SW 1271 (cell line): ENCODE measurements at regions not wholly inside any gene's neighbourhood (a gene's known extent, or its start where the extent isn't known, plus 50 kb on each side); places are given as distances from the start of the nearest gene placed in this dataset.
"Not testable (repeated sequence)": the region's sequence is repeated elsewhere in the genome, so short reads cannot be mapped to it uniquely, and the experiment has no call there.

Experiments used
- DNase-seq, 2 experiments: peaks; one replicate each; lab custom pipeline; 2025; lab: John Stamatoyannopoulos, UW

DNA sequence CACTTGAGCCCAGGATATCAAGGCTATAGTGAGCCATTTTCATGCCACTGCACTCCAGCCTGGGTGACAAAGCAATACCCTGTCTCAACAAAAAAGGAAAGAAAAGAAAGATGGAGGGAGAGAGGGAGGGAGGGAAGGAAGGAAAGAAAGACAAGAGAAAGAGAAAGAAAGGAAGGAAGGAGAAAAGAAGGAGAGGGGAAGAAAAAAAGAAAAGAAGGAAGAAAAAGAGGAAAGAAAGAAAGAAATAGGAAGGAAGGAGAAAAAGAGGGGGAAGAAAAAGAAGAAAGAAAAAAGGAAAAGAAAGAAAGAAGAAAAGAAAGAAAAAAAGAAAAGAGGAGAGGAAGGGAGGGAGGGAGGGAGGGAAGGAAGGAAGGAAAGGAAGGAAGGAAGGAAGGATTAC is 321.5 kb upstream of the CNTNAP2 start:
- DNase-seq, result no peak

- no peak for DNase-seq
These were observed 331.5 kb upstream of the CNTNAP2 start for GRCh38 chr7:145784809-145785780.

DNA sequence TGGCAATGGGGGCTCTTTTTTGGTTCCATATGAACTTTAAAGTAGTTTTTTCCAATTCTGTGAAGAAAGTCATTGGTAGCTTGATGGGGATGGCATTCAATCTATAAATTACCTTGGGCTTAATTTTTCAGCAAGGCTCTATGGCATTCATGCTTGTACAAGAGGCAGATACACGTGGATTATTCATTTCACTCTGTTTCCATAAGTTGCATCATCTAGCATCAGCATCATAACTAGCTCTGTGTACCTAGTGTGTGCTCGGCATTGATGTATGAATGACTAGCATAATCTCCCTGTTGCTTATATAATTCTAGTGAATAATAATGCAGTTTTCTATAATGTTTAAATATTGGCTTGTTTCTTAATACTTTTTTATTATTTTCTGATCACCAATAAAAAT is 335.2 kb upstream of the CNTNAP2 start:
- DNase-seq, result not testable (repeated sequence)

DNA sequence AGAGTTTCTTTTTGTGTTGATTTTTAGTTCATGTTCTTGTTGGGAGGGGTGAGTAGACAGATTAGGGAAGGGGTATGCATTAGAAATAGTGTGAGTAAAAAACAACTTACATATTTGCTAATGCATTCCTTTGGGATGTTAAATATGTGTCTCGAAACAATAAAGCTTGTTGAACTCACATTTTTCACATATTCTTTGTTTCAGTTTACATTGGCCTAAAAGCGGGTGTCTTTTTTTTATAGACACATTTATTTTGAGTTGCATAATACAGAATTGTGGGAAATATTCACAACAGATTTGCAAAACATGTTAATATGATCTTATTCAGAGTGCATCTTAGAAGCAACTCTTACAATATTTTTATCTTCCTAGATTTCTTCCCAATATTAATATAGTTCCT is 337.5 kb upstream of the CNTNAP2 start:
- no peak for DNase-seq

DNA sequence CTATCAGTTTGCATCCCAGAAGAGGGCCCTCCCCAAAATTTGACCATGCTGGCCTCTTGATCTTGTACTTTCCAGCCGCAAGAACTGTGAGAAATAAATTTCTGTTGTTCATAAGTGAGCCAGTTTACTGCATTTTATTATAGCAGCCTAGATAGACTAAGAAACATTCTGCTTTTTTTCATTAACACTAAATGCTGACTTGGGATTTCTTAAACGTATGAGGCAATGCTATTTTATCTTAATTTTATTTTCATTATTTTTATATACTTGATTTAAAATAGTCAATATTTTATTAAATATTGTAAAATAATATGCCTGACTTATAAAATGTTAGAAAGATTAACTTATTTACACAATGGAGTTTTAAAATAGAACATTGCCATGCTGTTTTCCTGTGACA is 341.8 kb upstream of the CNTNAP2 start:
- DNase-seq, result no peak

GRCh38 chr7:145753004-145753403 is 363.6 kb upstream of the CNTNAP2 start:
- no peak for DNase-seq

DNA sequence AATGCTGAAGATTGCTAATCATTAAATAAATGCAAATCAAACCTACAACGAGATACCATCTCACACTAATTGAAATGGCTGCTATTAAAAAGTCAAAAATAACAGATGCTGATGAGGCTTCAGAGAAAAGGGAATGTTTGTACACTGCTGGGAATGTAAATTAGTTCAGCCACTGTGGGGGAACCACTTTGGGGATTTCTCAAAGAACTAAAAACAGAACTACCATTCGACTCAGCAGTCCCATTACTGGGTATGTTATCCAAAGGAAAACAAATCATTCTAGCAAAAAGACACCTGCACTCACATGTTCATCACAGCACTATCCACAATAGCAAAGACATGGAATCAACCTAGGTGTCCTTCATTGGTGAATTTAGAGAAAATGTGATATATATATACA is 379.0 kb upstream of the CNTNAP2 start:
- DNase-seq, result no peak

GRCh38 chr7:145735061-145735460 is 381.5 kb upstream of the CNTNAP2 start:
- DNase-seq, result no peak

DNA sequence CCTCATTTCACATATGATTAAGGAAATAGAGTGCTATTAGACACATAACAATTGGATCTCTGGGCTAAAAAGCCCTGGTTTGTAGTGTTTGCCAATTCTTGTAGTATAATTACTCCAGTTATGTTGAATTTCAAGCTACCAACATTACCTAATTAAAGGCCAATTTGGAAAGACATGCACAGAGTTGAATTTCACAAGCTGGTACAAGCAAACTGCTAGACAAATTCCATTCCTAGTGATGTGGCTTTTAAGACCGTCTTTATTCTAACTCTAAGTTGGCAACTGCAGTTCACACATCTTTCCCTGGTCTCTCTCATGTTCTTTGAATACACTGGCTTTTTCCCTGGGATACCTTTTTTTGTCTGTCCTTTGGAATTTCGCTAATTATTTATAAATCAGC is 384.1 kb upstream of the CNTNAP2 start:
- no peak for DNase-seq

- DNase-seq, result no peak
These were observed 386.9 kb upstream of the CNTNAP2 start for GRCh38 chr7:145729691-145730090.

- DNase-seq, result no peak
These were observed 398.5 kb upstream of the CNTNAP2 start for GRCh38 chr7:145718129-145718528.

DNA sequence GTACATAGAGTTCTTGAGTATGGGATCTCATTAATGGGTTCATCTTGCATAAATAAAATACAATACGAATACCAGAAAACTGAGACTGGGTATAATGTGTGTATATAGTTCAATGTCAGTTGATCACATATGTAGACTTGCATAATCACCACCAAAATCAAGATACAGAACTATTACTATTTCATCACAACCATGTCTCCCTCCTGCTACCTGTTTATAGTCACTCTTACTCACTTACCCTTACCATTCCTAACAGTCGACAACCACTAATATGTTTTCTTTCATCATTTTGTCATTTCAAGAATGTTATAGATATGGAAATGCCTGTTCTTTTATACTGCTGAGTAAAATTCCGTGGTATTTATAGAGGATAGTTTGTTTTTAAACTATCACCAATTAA is 416.1 kb upstream of the CNTNAP2 start:
- no peak for DNase-seq

DNA sequence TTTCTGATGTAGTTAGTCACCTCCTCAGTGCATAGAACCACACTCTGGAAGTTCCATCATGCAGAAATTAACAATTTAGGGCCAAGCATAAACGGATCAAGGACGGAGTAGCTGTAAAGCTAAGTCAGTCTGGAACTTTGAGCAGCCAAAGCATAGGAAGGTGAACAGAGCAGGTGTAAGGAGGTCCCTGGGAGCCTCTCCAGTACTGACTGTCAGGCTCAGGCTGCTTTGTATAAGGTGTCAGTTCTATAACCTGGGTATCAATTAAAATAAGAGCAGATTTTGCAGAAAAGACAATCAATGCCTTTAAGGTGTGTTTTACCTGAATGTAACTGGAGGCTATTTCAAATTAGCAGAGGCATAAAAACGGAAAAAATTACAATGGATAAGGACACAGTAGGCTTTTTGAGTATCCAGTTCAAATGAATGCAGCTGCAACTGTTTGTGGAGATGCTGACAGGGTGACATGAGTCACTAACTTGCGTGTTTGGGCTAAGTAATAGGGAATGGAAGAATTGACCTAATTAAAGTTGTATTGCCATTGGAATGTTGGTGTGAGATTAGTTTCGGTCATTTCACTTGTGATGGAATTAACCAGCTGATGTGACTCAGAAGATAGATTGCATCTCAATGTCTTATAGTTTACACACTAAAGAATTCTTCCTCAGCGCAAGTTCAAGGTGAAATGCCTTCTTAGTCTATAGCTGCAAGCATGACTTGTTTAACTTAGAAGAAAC is 417.9 kb upstream of the CNTNAP2 start:
- no peak for DNase-seq

DNA sequence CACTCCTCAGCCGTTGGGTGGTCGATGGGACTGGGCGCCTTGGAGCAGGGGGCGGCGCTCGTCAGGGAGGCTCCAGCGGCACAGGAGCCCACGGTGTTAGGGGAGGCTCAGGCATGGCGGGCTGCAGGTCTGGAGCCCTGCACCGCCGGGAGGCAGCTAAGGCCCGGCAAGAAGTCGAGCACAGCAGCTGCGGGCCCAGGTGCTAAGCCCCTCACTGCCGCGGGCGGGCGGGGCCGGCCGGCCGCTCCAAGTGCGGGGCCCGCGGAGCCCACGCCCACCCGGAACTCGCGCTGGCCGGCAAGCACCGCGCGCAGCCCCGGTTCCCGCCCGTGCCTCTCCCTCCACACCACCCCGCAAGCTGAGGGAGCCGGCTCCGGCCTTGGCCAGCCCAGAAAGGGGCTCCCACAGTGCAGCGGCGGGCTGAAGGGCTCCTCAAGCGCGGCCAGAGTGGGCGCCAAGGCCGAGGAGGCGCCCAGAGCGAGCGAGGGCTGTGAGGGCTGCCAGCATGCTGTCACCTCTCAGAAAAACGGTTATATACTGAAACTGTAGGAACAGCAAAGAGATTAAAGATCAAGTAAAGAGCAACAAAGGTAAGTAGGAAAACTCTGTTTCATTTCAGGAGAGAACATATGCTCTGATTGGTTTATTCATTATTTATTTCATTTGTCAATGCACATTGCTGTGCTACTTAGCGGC is 419.0 kb upstream of the CNTNAP2 start:
- not testable (repeated sequence) for DNase-seq

- no peak for DNase-seq
These were observed 420.5 kb upstream of the CNTNAP2 start for GRCh38 chr7:145696071-145696470.

DNA sequence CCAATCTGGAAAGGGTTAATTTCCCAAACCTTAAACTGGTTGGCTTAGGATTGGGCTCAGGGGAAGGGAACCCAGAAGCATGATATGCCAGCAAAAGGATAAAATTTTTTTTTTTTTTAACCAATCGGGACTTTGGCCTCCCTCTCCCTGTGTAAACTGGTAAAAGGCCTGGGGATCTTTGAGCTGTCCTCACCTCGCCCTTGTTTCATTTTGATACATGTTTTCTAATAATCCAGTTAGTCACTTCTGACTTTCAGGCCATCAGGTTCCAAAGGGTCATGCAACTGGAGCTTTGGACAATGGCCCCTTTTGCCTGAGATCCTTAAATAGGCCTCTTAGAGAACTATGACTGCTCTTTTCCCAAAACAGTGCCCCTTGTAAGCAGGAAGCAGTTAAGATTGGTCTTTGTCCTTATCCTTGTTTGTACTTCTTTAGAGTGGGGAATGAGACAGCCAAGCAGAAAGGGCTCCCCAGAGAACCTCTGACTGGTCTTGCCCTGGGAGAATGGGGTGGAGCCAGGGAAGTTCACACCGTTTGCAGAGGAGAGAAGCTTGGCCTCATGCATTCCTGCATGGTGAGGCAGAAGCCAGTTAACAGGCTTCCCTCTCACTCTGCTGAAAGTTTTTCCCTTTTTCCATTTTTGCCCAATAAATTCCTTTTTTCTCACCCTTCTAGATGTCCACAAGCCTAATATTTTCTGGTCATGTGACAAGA is 424.2 kb upstream of the CNTNAP2 start:
- DNase-seq, result no peak

- no peak for DNase-seq
These were observed 425.2 kb upstream of the CNTNAP2 start for GRCh38 chr7:145691377-145691914.

DNA sequence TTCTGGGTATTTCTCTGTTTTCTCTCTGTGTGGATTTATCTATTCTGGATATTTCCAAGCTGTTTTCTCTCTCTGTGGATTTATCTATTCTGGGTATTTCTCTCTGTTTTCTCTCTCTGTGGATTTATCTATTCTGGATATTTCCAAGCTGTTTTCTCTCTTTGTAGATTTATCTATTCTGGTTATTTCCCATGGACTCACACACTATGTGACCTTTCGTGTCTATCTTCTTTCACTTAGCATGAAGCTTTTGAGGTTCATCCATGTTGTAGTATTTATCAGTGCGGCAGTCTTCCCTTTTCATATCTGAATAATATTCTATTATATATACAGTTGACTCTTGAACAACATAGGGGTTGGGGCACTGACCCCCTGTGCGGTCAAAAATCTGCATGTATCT is 435.0 kb upstream of the CNTNAP2 start:
- no peak for DNase-seq

DNA sequence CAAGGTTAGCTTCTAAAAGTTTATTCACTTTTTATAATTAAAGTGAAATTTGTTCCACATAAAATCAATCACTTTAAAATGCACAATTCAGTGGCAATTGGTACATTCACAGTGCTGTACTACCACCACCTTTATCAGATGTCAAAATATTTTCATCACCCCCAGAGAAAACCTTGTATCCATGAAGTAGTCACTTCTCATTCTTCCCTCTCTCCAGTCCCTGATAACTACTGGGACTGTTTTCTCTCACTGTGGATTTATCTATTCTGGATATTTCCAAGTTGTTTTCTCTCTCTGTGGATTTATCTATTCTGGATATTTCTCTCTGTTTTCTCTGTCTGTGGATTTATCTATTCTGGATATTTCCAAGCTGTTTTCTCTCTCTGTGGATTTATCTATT is 435.4 kb upstream of the CNTNAP2 start:
- DNase-seq, result no peak

DNA sequence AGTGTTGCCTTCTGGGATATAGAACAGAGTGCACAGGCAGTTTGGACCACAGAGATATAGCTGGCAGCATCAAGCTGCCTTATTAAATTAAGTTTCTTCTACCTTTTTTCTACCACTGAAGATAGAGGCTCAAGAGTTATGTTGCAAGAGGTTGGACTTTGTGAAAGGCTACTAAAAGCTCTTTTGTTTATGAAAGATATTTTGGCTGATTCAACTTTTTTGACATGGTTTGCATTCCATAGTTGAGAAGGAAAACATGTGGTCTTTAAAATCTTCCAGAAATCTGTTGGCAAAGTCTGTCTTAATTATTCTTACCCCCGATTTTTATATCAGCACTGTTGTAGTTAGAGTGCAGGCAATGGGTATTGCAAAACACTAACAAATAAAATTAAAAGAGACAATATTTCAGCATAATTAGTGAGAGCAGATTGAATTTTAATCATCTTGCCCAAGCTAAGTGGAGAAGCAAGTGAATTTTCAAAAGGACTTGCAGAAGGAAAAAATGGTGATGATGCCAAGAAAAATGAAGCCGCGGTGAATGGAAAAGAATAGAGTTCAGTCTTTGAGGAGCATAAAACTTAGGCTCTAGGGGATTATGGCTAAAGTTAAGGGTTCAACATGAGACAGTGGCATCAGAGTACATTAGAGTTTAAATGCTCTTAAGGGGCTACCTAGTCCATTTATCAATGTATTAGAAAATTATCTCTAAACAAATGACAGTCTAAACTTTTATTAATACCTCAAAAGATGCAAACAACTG is 450.9 kb upstream of the CNTNAP2 start:
- DNase-seq, result no peak

- no peak for DNase-seq
These were observed 460.9 kb upstream of the CNTNAP2 start for GRCh38 chr7:145655666-145656065.
